ENCODE measurements at regions not wholly inside any gene's neighbourhood (a gene's known extent, or its start where the extent isn't known, plus 50 kb on each side); places are given as distances from the start of the nearest gene placed in this dataset.
"Not testable (repeated sequence)": the region's sequence is repeated elsewhere in the genome, so short reads cannot be mapped to it uniquely, and the experiment has no call there.

GRCh38 chr5:33110496-33110895 lies 330.3 kb upstream of the TARS1 start:
- TF ChIP-seq CTCF (optimal IDR thresholded peaks at IDR 0.05 in 1 of 3, IDR thresholded peaks at IDR 0.05 in 1 of 3, conservative IDR thresholded peaks at IDR 0.05 in 1 of 3; ENCODE audit: extremely low read depth in 1 of 3, insufficient read depth in 2 of 3, low read length in 3 of 3); EZH2 (IDR thresholded peaks at IDR 0.05; ENCODE audit: low read length): not testable (repeated sequence)
